NCI-H446 (cell line): ENCODE measurements at regions not wholly inside any gene's neighbourhood (a gene's known extent, or its start where the extent isn't known, plus 50 kb on each side); places are given as distances from the start of the nearest gene placed in this dataset.
A peak's percentile ranks its signal among the peaks of the same experiment; 100 is the strongest.

Experiments used
- DNase-seq, 2 experiments: peaks; one replicate each; lab custom pipeline; 2025; lab: John Stamatoyannopoulos, UW

GRCh38 chr2:61722318-61722717 lies 131.5 kb downstream of the FAM161A start:
- DNase-seq = no peak

GRCh38 chr2:61721382-61721781 lies 132.5 kb downstream of the FAM161A start:
- no peak for DNase-seq

DNA sequence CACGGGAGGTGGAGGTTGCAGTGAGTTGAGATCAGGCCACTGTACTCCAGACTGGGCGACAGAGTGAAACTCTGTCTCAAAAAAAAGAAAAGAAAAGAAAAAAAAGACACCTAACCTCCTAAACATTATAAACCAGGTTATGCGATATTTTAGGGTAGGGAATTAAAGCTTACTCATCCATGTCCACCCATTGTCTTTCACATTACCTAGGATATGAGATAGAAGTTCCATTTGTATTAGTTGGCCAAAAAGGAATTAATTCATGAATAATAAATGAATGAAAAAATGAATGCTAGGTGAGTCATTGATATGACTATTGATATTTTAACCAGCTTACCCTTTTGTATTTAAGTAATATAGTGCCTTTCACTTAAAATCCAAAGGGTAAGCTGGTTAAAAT lies 132.9 kb downstream of the FAM161A start:
- DNase-seq = no peak

DNA sequence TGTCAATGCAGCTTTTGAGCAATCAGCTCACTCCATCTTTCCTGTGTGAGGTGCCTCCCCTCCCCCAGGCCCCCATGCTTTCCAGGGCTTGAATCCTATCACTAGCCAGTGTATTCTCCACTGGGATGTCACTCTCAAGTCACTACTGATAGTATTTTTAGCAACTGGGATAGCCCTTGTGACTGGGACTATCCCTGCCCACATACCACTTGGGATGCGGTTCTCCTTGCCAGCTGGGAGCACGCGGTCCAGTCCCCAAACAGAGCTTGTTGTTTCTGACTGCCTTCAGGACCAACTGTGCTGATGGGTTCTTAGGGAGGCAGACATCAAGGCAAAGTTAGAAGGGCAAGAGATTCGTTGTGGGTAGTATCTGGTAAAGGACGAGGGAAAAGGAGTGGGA lies 134.9 kb downstream of the FAM161A start:
- no peak for DNase-seq

DNA sequence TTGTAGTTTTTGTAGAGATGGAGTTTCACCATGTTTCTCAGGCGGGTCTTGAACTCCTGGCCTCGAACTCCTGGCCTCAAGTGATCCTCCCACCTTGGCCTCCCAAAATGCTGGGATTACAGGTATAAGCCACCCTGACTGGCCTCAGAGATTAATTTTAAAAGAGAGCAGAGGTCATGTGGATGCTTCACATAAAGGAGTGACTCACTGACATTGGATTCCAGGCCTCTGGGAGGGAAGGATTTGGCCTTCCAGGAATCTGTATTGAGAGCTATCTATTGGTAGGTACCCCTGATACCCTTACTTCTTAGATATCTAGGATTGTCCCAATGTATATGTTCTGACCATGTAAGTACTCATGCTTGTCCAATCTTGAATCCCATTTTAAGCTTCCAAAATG lies 138.4 kb downstream of the FAM161A start:
- DNase-seq = no peak

GRCh38 chr2:61714210-61714609 lies 139.7 kb downstream of the FAM161A start:
- DNase-seq = no peak

- DNase-seq = no peak
Measured at GRCh38 chr2:61713457-61713856, 140.4 kb downstream of the FAM161A start.

- no peak for DNase-seq
Measured at GRCh38 chr2:61712060-61712459, 141.8 kb downstream of the FAM161A start.

GRCh38 chr2:61710711-61711110 lies 143.1 kb downstream of the FAM161A start:
- DNase-seq = peak in 1 of 2 experiments; percentile 7

DNA sequence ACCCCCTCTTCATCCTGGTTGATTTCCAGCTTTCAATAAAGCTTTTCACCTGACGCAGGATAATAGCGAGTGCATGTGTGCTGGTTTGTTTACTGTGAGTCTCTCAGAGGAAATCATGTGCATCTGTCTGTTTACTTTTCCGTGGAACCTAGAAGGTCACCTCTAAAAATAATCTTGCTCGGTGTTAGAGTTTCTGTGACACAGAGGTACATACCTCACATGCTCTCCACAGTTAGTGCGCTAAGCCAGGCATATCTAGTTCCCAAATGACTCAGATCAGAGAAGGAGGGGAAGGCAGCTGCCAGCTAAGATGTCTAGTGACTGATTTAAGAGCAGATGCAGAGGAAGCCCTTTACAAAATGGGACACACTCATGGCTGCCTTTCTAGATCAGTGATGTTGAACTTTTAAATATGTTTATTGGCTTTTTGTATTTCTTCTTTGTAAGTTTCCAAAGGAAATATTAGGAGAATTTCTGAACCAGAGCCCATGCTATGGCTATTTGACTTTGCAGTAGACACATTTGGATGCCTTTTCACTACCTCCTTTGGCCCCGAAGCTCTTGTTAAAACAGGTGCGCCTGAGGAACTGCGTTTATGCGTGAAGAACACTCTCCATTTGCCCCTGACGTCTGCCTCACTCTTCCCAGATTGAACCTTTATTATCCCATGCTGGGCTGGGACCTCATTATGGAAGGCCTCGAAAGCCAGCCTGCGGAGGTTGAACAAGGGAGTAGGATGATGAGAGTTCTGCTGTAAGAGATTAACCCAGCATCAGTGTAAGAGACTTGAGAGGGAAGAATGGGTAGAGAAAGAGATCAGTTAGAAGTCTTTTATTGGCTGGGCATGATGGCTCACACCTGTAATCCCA lies 145.6 kb downstream of the FAM161A start:
- DNase-seq = no peak

DNA sequence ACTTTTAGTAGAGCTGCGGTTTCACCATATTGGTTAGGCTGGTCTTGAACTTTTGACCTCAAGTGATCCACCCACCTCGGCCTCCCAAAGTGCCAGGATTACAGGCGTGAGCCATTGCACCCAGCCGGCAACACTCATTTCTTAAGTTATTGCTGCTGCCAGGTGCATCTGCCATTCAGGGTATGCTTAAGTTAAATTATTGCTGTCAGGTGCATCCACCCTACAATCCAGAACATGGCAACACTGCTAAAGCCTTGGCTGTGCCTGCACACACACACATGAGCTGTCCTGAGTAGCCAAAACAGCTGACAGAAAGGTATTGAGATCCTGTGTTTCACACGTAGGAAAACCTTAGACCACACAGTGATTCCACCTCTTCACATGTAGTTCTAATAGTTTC lies 148.2 kb downstream of the FAM161A start:
- DNase-seq = no peak

GRCh38 chr2:61704364-61704763 lies 149.5 kb downstream of the FAM161A start:
- no peak for DNase-seq

DNA sequence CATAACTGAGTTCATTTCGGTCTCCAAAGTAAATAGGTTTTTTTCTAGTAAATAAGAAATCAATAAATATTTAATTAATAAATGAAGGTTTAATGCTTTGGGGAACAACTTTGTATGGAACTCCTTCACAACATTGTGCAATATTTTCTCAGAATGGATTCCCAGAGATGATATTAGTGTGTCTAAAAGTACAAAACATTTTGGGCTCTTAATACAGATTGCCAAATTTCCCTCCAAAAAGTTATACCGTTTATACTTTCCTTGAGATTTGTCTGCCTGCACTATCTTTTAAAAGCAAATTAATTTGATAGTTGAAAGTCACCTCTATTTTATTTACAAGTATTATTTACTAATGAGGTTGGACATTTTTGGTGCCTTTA lies 151.8 kb downstream of the FAM161A start:
- DNase-seq = no peak

DNA sequence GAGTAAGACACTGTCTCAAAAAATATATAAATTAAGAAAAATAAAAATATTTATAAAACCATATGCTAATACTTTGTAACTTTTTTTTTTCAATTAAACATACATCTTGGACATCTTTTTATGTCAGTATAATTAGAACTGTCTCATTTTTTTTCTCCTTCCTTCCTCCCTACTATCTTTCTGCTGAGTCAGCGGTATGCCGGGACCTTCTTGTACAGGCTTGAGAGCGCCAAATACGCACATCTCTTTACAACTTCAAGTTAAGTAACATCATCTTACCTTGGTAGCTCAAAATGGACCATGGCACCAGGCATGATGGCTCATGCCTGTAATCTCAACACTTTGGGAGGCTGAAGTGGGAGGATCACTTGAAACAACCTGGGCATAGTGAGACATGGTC lies 153.4 kb downstream of the FAM161A start:
- DNase-seq = no peak

- DNase-seq = peak in 1 of 2 experiments; percentile 28
Measured at GRCh38 chr2:61694312-61695274, 156.4 kb upstream of the XPO1 start.

DNA sequence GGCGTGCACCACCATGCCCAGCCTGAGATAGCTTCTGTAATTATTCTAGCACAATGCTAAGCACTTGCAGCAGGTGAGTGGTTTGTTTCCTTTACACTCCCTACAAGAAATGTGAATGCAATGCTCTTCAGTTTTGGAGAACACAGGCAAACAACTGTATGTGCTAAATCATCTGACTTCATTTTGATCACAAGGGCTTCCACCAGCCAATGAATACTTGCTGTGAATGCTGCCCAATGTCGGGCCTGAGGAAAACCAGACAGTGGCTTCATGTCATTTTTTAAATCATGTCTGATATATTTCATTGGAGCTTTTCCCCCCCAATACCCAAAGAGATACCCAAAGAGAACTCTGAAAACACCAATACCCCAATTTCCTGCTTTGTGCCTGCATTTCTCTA lies 155.6 kb upstream of the XPO1 start:
- no peak for DNase-seq

DNA sequence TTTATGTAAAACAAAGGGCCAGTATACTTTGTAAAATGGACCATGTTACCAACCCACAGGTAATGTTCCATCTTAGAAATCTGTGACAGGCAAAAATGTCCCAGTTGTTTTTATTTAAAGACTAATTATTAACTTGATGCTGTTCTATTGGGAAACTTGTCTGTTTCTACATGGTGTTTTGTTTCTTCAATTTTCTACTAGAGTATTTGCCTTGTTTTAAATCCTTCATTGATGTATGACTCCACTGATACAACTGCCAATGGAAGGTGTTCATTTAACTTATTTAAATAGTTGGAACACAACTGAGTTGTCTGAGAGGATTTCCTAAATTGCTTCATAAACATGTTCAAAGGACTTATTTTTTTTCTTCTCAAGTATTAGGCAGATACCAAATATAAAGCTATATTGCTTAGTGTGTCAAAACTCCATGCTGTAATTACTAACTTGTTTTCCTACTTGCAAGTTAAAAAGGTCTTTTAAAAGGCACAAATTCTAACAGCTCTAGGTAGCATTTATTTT lies 152.0 kb upstream of the XPO1 start:
- no peak for DNase-seq

DNA sequence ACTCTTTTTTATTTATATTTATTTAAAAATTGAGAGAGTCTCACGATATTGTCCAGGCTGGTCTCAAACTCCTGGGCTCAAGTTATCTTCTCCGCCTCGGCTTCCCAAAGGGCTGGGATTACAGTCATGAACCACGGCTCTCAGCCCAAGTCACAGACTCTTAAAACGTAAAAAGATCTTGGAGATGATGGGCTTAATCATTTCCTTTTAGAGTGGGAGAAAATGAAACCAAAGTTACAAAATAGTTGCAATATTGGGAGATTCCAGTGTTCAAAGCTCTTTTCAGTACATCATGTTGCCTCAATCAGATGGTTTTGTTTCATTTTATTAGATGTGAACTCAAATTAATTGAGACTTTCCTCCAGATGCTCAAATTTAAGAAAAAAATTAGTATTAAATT lies 151.4 kb upstream of the XPO1 start:
- no peak for DNase-seq

- no peak for DNase-seq
Measured at GRCh38 chr2:61688369-61689334, 150.5 kb upstream of the XPO1 start.

DNA sequence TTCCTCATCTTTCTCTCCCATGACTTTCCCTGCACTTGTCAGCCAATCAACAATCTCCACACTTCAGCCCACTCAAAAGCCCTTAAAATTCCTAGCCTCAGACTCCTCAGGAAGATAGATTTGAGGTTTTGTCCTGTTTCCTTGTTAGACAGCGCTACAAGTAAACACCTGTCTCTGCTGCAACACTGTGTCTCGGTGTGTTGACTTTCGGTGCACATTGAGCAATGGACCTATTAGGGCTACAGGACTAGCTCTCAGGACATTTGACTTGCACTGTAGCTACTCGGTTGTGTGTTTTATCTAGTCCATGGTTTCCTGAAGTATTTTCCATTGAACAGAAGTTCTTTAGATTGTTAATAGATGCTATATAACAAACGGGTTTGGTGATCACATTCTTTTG lies 140.9 kb upstream of the XPO1 start:
- no peak for DNase-seq

DNA sequence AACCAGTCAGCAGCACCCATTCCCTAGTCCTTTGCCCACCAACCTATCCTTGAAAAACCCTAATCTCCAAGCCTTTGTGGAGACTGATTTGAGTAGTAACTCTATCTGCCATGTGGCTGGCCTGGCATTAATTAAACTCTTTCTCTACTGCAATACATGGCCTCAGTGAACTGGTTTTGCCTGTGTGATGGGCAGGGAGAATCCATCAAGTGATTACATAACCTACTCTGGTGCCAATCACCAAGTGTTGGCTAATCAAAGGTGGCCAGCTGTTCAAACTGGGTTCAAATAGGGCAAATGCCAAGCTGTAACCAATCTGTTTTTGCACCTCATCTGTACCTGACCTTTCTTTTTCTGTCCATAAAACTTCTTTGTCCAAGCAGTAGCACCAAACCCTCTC lies 139.8 kb upstream of the XPO1 start:
- DNase-seq = no peak

DNA sequence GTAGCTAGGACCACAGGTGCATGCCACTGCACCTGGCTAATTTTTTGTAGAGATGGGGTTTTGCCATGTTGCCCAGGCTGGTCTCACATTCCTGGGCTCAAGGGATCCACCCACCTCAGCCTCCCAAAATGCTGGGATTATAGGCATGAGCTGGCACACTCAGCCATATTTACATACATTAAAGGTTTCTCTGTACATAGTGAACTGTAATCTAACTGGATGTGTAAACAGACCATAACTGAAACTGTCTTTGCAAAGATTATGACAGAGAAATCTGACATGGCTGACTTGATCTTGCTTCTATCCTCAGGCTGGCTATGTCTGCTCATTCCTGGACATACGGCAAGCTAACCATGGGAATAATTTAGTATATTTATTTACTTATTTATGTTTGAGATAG lies 139.2 kb upstream of the XPO1 start:
- DNase-seq = no peak
